ENCODE measurements at regions not wholly inside any gene's neighbourhood (a gene's known extent, or its start where the extent isn't known, plus 50 kb on each side); places are given as distances from the start of the nearest gene placed in this dataset.

DNA sequence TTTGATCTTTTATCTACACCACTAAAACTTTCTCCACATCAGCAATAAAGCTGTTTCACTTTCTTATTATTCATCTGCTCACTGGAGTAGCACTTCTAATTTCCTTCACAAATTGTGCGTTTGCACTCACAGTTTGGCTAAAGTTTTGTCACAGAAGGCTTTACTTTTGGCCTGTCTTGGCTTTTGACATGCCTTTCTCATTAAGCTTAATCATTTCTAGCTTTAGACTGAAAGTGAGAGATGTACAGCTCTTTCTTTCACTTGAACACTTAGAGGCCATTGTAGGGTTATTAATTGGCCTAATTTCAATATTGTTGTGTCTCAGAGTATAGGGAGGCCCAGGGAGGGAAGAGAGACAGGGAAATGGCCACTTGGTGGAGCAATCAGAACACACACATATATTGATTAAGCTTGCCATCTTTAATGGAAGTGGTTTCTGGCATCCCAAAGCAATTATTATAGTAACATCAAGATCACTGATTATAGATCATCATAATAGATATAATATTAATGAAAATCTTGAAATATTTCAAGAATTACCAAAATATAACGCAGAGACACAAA lies 512.5 kb downstream of the ETV1 start:
- TF ChIP-seq SP1 (IDR thresholded peaks at IDR 0.05): no peak
- TF ChIP-seq CTCF (IDR thresholded peaks at IDR 0.05; ENCODE audit: low read depth, low read length, missing input control): no peak
- no peak for TF ChIP-seq RAD21 (IDR thresholded peaks at IDR 0.05)
- no peak for TF ChIP-seq FOXA2 (IDR thresholded peaks at IDR 0.05)
- TF ChIP-seq, protein P1, sequence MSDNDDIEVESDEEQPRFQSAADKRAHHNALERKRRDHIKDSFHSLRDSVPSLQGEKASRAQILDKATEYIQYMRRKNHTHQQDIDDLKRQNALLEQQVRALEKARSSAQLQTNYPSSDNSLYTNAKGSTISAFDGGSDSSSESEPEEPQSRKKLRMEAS (IDR thresholded peaks at IDR 0.05): no peak
- TF ChIP-seq, protein P2, sequence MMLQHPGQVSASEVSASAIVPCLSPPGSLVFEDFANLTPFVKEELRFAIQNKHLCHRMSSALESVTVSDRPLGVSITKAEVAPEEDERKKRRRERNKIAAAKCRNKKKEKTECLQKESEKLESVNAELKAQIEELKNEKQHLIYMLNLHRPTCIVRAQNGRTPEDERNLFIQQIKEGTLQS (IDR thresholded peaks at IDR 0.05): no peak
- no peak for TF ChIP-seq ZBTB33 (IDR thresholded peaks at IDR 0.05)
- TF ChIP-seq GABPA (IDR thresholded peaks at IDR 0.05 in 1 of 2, conservative IDR thresholded peaks at IDR 0.05 in 1 of 2): no peak
- TF ChIP-seq, protein P3, sequence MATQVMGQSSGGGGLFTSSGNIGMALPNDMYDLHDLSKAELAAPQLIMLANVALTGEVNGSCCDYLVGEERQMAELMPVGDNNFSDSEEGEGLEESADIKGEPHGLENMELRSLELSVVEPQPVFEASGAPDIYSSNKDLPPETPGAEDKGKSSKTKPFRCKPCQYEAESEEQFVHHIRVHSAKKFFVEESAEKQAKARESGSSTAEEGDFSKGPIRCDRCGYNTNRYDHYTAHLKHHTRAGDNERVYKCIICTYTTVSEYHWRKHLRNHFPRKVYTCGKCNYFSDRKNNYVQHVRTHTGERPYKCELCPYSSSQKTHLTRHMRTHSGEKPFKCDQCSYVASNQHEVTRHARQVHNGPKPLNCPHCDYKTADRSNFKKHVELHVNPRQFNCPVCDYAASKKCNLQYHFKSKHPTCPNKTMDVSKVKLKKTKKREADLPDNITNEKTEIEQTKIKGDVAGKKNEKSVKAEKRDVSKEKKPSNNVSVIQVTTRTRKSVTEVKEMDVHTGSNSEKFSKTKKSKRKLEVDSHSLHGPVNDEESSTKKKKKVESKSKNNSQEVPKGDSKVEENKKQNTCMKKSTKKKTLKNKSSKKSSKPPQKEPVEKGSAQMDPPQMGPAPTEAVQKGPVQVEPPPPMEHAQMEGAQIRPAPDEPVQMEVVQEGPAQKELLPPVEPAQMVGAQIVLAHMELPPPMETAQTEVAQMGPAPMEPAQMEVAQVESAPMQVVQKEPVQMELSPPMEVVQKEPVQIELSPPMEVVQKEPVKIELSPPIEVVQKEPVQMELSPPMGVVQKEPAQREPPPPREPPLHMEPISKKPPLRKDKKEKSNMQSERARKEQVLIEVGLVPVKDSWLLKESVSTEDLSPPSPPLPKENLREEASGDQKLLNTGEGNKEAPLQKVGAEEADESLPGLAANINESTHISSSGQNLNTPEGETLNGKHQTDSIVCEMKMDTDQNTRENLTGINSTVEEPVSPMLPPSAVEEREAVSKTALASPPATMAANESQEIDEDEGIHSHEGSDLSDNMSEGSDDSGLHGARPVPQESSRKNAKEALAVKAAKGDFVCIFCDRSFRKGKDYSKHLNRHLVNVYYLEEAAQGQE (IDR thresholded peaks at IDR 0.05): no peak
- TF ChIP-seq FOXA1 (IDR thresholded peaks at IDR 0.05): no peak
- TF ChIP-seq TAF1 (conservative IDR thresholded peaks at IDR 0.05): no peak
- no peak for TF ChIP-seq HNF4A (conservative IDR thresholded peaks at IDR 0.05)

Measured in liver (tissue), 3 donors.